Keratinocyte (primary cell): ENCODE measurements at regions not wholly inside any gene's neighbourhood (a gene's known extent, or its start where the extent isn't known, plus 50 kb on each side); places are given as distances from the start of the nearest gene placed in this dataset.

ENCODE experiments used
- DNase-seq: peaks from one replicate; pipeline ENCODE4 v3.0.0-alpha.2; 2011; ENCODE audit warnings: low read depth, missing footprints, low spot score
- FAIRE-seq: peaks from 2 replicates; lab custom pipeline; 2011; peaks lifted over from hg19 to GRCh38; lab: Jason Lieb, UNC
- H2AFZ ChIP-seq: 2 replicates; pipeline ENCODE4 v1.6.0; 2012; ENCODE audit warnings: low read length, control low read depth, inconsistent platforms; ENCODE audit not compliant: control insufficient read depth
- H3K27ac ChIP-seq: 2 replicates; pipeline ENCODE4 v1.5.1; 2011; ENCODE audit warnings: low read length; ENCODE audit not compliant: control insufficient read depth, insufficient read depth
- H3K27me3 ChIP-seq: 3 replicates; pipeline ENCODE4 v1.6.0; 2011; ENCODE audit warnings: low read length; ENCODE audit not compliant: control insufficient read depth, insufficient read depth; ENCODE audit errors: extremely low read depth
- H3K36me3 ChIP-seq, 2 experiments: 2 replicates in 1 of 2; 3 replicates in 1 of 2; pipeline ENCODE4 v1.5.1; 2011; ENCODE audit warnings: low read length in 2 of 2, mild to moderate bottlenecking in 1 of 2; ENCODE audit not compliant: control insufficient read depth in 2 of 2, insufficient read depth in 2 of 2; ENCODE audit errors: extremely low read depth in 1 of 2
- H3K4me1 ChIP-seq: 3 replicates; pipeline ENCODE4 v1.5.1; 2011; ENCODE audit warnings: low read length; ENCODE audit not compliant: control insufficient read depth, insufficient read depth; ENCODE audit errors: extremely low read depth
- H3K4me2 ChIP-seq: 3 replicates; pipeline ENCODE4 v1.6.0; 2011; ENCODE audit warnings: low read depth, low read length; ENCODE audit not compliant: control insufficient read depth, insufficient read depth; ENCODE audit errors: extremely low read depth
- H3K4me3 ChIP-seq, 3 experiments: fragments of 200-600 bp in 1 of 3; sonication (generic) in 1 of 3; 2 replicates in 2 of 3; 3 replicates in 1 of 3; pipeline ENCODE4 v1.5.1; 2011 to 2016; ENCODE audit warnings: low read length in 3 of 3, mild to moderate bottlenecking in 3 of 3, control low read depth in 2 of 3, inconsistent platforms in 1 of 3, low read depth in 1 of 3, mixed read lengths in 1 of 3, mixed run types in 1 of 3, moderate library complexity in 1 of 3; ENCODE audit not compliant: control insufficient read depth in 2 of 3, insufficient read depth in 2 of 3; ENCODE audit errors: extremely low read depth in 1 of 3
- H3K79me2 ChIP-seq: 2 replicates; pipeline ENCODE4 v1.6.0; 2012; ENCODE audit warnings: low read length; ENCODE audit not compliant: control insufficient read depth, insufficient read depth
- H3K9ac ChIP-seq: 3 replicates; pipeline ENCODE4 v1.6.0; 2011; ENCODE audit warnings: low read length; ENCODE audit not compliant: control insufficient read depth, insufficient read depth; ENCODE audit errors: extremely low read depth
- H3K9me1 ChIP-seq: 3 replicates; pipeline ENCODE4 v1.6.0; 2011; ENCODE audit warnings: low read length; ENCODE audit not compliant: control insufficient read depth, insufficient read depth; ENCODE audit errors: extremely low read depth
- H3K9me3 ChIP-seq: 2 replicates; pipeline ENCODE4 v1.5.1; 2012; ENCODE audit warnings: low read depth, low read length; ENCODE audit not compliant: control insufficient read depth
- H4K20me1 ChIP-seq: 3 replicates; pipeline ENCODE4 v1.6.0; 2011; ENCODE audit warnings: low read length; ENCODE audit not compliant: control insufficient read depth, insufficient read depth; ENCODE audit errors: extremely low read depth
- EZH2 ChIP-seq: IDR thresholded peaks from one replicate; pipeline ENCODE4 v1.6.1; 2012; ENCODE audit warnings: inconsistent platforms, mild to moderate bottlenecking, low read length, moderate library complexity
- dilution Hi-C: fragments of 300-500 bp; cut with MboI; formaldehyde crosslinking; loops from one replicate; pipeline ENCODE4 v1.7.0; 2020; ENCODE audit warnings: low sequenced_read_pairs; ENCODE audit not compliant: extremely low pct_ligation_motif_present
- TF ChIP-seq, protein P1 (sequence below), 3 experiments: IDR thresholded peaks in 1 of 3; conservative IDR thresholded peaks in 1 of 3; optimal IDR thresholded peaks in 1 of 3; 2 replicates in 2 of 3; 3 replicates in 1 of 3; pipeline versions ENCODE3 to v1.5.1; 2011; ENCODE audit warnings: low read length in 3 of 3, mild to moderate bottlenecking in 3 of 3, moderate library complexity in 2 of 3, control low read depth in 1 of 3, inconsistent platforms in 1 of 3; ENCODE audit not compliant: insufficient read depth in 2 of 3; ENCODE audit errors: extremely low read depth in 1 of 3

DNA sequence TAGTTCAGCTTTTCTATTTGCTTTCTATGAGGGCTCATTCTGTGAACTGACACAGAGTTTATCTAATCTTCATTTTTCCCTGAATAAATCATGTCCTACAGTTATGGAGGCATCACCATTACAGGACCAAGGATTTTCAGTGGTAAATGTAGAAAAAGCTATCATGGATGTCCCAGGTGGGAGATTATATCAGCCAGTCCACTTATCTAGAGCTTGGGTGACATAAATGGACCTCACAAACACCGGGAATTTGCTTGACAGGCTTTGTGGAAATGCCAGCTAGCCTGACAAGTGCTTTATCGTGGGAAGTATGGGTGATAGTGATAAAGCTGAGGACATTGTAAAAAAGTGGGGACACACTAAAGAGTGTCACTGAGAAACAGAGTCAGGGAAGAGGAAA lies 1015.2 kb upstream of the SLIT2 start:
- no peak overlapping the region for H3K4me3 ChIP-seq
- TF ChIP-seq, protein P1, sequence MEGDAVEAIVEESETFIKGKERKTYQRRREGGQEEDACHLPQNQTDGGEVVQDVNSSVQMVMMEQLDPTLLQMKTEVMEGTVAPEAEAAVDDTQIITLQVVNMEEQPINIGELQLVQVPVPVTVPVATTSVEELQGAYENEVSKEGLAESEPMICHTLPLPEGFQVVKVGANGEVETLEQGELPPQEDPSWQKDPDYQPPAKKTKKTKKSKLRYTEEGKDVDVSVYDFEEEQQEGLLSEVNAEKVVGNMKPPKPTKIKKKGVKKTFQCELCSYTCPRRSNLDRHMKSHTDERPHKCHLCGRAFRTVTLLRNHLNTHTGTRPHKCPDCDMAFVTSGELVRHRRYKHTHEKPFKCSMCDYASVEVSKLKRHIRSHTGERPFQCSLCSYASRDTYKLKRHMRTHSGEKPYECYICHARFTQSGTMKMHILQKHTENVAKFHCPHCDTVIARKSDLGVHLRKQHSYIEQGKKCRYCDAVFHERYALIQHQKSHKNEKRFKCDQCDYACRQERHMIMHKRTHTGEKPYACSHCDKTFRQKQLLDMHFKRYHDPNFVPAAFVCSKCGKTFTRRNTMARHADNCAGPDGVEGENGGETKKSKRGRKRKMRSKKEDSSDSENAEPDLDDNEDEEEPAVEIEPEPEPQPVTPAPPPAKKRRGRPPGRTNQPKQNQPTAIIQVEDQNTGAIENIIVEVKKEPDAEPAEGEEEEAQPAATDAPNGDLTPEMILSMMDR (optimal IDR thresholded peaks at IDR 0.05 in 1 of 3, IDR thresholded peaks at IDR 0.05 in 1 of 3, conservative IDR thresholded peaks at IDR 0.05 in 1 of 3; ENCODE audit: extremely low read depth in 1 of 3, insufficient read depth in 2 of 3, low read length in 3 of 3), result no peak
- TF ChIP-seq EZH2, result no peak
- dilution Hi-C loops, result no loop called here

DNA sequence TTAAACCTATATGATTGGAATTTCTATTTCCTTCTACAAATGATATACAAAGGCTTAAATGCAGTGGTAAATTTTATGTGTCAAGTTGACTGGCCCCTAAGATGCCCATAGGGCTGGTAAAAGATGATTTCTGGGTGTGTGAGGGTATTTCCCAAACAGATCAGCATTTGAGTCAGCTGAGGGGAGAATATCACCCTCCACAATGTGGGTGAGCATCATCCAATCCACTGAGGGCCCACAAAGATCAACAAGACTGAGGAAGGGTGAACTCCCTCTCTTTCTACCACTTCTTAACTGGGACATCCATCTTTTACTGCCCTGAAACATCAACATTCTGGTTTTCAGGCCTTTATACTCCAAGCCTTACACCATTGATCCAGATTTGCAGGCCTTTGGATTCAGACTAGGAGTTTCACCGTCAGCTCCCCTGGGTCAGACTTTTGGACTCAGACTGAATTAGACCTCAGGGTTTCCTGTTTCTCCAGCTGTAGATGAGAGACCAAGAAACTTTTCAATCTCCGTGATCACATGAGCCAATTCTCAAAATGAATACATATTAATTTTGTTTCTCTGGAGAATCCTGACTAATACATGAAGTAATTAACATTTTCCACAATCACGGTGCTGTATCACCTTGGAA lies 1020.7 kb upstream of the SLIT2 start:
- Histone ChIP-seq H3K9me3 (no peaks in the 10 kb centered on the region), H3K79me2 (no peaks in the 10 kb centered on the region), H3K4me3 (no peak overlapping the region), H4K20me1 (no peaks in the 10 kb centered on the region), H3K27me3 (no peaks in the 10 kb centered on the region), H3K27ac (no peak overlapping the region), H3K4me2 (no peak overlapping the region), H3K36me3 (no peaks in the 10 kb centered on the region), H3K9ac (no peak overlapping the region), H2AFZ (peak overlapping the region; percentile 3), H3K9me1 (no peaks in the 10 kb centered on the region), H3K4me1 (no peaks in the 10 kb centered on the region)
- FAIRE-seq (no peak), DNase-seq (no peak)
- TF ChIP-seq, protein P1 (optimal IDR thresholded peaks at IDR 0.05 in 1 of 3, IDR thresholded peaks at IDR 0.05 in 1 of 3, conservative IDR thresholded peaks at IDR 0.05 in 1 of 3; ENCODE audit: extremely low read depth in 1 of 3, insufficient read depth in 2 of 3, low read length in 3 of 3), result no peak
- TF ChIP-seq EZH2, result no peak
- dilution Hi-C loops, result no loop called here

More for the DNA sequence above, 1015.2 kb upstream of the SLIT2 start:
- Histone ChIP-seq H3K27me3 (no peaks in the 10 kb centered on the region), H3K27ac (no peak overlapping the region), H4K20me1 (no peaks in the 10 kb centered on the region), H3K79me2 (no peaks in the 10 kb centered on the region), H3K36me3 (no peaks in the 10 kb centered on the region), H3K9me3 (no peaks in the 10 kb centered on the region), H3K9me1 (no peaks in the 10 kb centered on the region), H2AFZ (no peak overlapping the region), H3K4me1 (peaks cover 9% of the 10 kb centered on the region), H3K9ac (no peak overlapping the region), H3K4me2 (no peak overlapping the region)
- no peak for FAIRE-seq
- DNase-seq, result no peak
